ENCODE measurements at regions not wholly inside any gene's neighbourhood (a gene's known extent, or its start where the extent isn't known, plus 50 kb on each side); places are given as distances from the start of the nearest gene placed in this dataset.

DNA sequence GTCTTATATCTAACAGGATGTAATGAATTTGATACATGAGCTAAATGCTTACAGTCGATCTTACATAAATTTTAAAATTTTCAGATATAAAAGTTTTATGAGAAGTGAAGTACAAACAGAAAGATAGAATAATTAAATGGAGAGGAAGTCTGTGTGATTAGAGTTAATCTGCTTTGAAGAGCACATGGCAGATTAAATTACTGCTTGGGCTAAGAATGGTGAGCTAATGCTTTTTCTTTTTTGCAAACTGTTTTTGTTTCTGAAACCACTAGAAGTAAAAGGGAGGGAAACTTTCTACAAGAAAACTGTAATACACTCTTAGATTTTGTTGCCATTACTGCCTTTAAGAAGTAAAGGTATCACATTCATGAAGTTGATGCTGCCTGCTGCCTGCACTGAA lies 96.3 kb upstream of the SPRY2 start:
- intact Hi-C loops (cut with micrococcal nuclease) = no loop called here
- H3K27ac ChIP-seq (ENCODE audit: insufficient read depth, low read length) = no peak overlapping the region
- H4K8ac ChIP-seq (ENCODE audit: low read depth in 2 of 2, low read length in 2 of 2) = no peak overlapping the region
- no peak overlapping the region for H3K4ac ChIP-seq (ENCODE audit: low read depth, low read length)
- in situ Hi-C loops (cut with MboI; ENCODE audit: low sequenced_read_pairs) = no loop called here
- no peaks in the 10 kb centered on the region for H3K79me1 ChIP-seq (ENCODE audit: low read depth in 1 of 2, low read length in 2 of 2)
- H3K9ac ChIP-seq (ENCODE audit: low read depth, low read length) = no peak overlapping the region
- TF ChIP-seq USF2 (IDR thresholded peaks at IDR 0.05; ENCODE audit: low read depth, low read length) (no peak), NFE2L2 (IDR thresholded peaks at IDR 0.05; ENCODE audit: low read depth, low read length) (no peak), SMC3 (IDR thresholded peaks at IDR 0.05; ENCODE audit: low read depth, low read length) (no peak), RAD21 (IDR thresholded peaks at IDR 0.05; ENCODE audit: low read length) (no peak), CHD1 (IDR thresholded peaks at IDR 0.05; ENCODE audit: low read depth, low read length) (no peak), POLR2A (IDR thresholded peaks at IDR 0.05; ENCODE audit: low read depth, low read length) (no peak), RCOR1 (IDR thresholded peaks at IDR 0.05; ENCODE audit: insufficient replicate concordance, low read length) (no peak), CTCF (conservative IDR thresholded peaks at IDR 0.05; ENCODE audit: low read depth, low read length) (no peak), ELK1 (IDR thresholded peaks at IDR 0.05; ENCODE audit: borderline replicate concordance, low read depth, low read length) (no peak), RFX5 (IDR thresholded peaks at IDR 0.05; ENCODE audit: low read depth, low read length) (no peak), CEBPB (IDR thresholded peaks at IDR 0.05; ENCODE audit: low read depth, low read length) (no peak), FOS (IDR thresholded peaks at IDR 0.05; ENCODE audit: low read depth, low read length) (no peak), MXI1 (IDR thresholded peaks at IDR 0.05; ENCODE audit: borderline replicate concordance, low read depth, low read length) (no peak), MAZ (IDR thresholded peaks at IDR 0.05; ENCODE audit: borderline replicate concordance, low read depth, low read length) (no peak), BHLHE40 (IDR thresholded peaks at IDR 0.05; ENCODE audit: low read depth, low read length) (no peak)
- H3K14ac ChIP-seq (replicated peaks; ENCODE audit: low read depth, low read length) = no peak overlapping the region
- no peak overlapping the region for H3K4me3 ChIP-seq (ENCODE audit: insufficient read depth, low read depth, low read length)
- WGBS, 2 experiments (ENCODE audit: extremely low coverage in 2 of 2, insufficient read length in 1 of 2) = no CpG with 5 or more reads among the region's 1 CpG
- no TSS peak for BruUV-seq (replicated peaks)
- H3K9me1 ChIP-seq (ENCODE audit: insufficient read depth, low read length) = no peaks in the 10 kb centered on the region
- POLR2A ChIA-PET (ENCODE audit: unreplicated experiment) = interaction anchor here (0.6 kb wide), 1 partner anchor 296 kb away, joined by 3 read pairs; no protein-coding TSS in a partner anchor
- ATAC-seq (ENCODE audit: low read depth) (no peak), DNase-seq (no peak)
- no peak overlapping the region for H2AK9ac ChIP-seq (replicated peaks; ENCODE audit: low read depth, low read length, poor library complexity)
- CTCF ChIA-PET = no interaction called here
- no peak overlapping the region for H2BK15ac ChIP-seq (ENCODE audit: low read depth, low read length)
- dilution Hi-C loops (cut with HindIII; ENCODE audit: low sequenced_read_pairs, unreplicated experiment) = no loop called here
- no peak overlapping the region for H4K5ac ChIP-seq (ENCODE audit: low read depth, low read length)
- H3K9me3 ChIP-seq (ENCODE audit: control insufficient read depth, insufficient read depth, low read length) = no peaks in the 10 kb centered on the region
- no peak overlapping the region for H2BK20ac ChIP-seq (ENCODE audit: low read depth, low read length)
- H2BK5ac ChIP-seq (ENCODE audit: low read depth, low read length, poor library complexity, severe bottlenecking) = no peak overlapping the region
- H2BK120ac ChIP-seq (ENCODE audit: low read depth, low read length) = no peak overlapping the region
- H4K91ac ChIP-seq (ENCODE audit: insufficient read depth, low read depth, low read length) = no peak overlapping the region
- no peak overlapping the region for H3K4me2 ChIP-seq (ENCODE audit: low read depth, low read length)
- H3K27me3 ChIP-seq (ENCODE audit: control insufficient read depth, insufficient read depth, low read length) = no peaks in the 10 kb centered on the region
- H2AFZ ChIP-seq (replicated peaks; ENCODE audit: low read length, poor library complexity) = no peak overlapping the region
- H3K18ac ChIP-seq (ENCODE audit: low read depth, low read length) = no peak overlapping the region
- no peak overlapping the region for H3K23ac ChIP-seq (ENCODE audit: low read depth, low read length)
- no peaks in the 10 kb centered on the region for H4K20me1 ChIP-seq (ENCODE audit: insufficient read depth, low read length)
- H3K4me1 ChIP-seq (ENCODE audit: control insufficient read depth, insufficient read depth, low read length) = no peaks in the 10 kb centered on the region
- H3K56ac ChIP-seq (ENCODE audit: extremely low read depth, insufficient read depth, low read length) = no peak overlapping the region
- no peak overlapping the region for H2AK5ac ChIP-seq (ENCODE audit: low read depth, low read length)
- H3K36me3 ChIP-seq (ENCODE audit: control insufficient read depth, insufficient read depth, low read length) = no peaks in the 10 kb centered on the region

Measured in IMR-90 (cell line).